Stimulated activated CD4-positive, alpha-beta T cell treated with anti-CD3 and anti-CD28 coated beads, Interleukin-15, amount 100 ng/mL, for 1 hour (primary cell): ENCODE measurements at regions not wholly inside any gene's neighbourhood (a gene's known extent, or its start where the extent isn't known, plus 50 kb on each side); places are given as distances from the start of the nearest gene placed in this dataset.
"Not testable (repeated sequence)": the region's sequence is repeated elsewhere in the genome, so short reads cannot be mapped to it uniquely, and the experiment has no call there.

Experiments used
- DNase-seq, 2 donors: peaks; one replicate each; pipeline ENCODE4 v3.0.0-alpha.2; 2020; ENCODE audit warnings: low read depth in 1 of 2, low spot score in 1 of 2

GRCh38 chr4:12716896-12717295, 767.2 kb downstream of the RAB28 start:
- DNase-seq: no peak

GRCh38 chr4:12712648-12713339, 771.3 kb downstream of the RAB28 start:
- no peak for DNase-seq

- DNase-seq: no peak
These were observed 776.6 kb downstream of the RAB28 start for GRCh38 chr4:12707381-12708175.

GRCh38 chr4:12703036-12703435, 781.1 kb downstream of the RAB28 start:
- DNase-seq: no peak

- DNase-seq: no peak
These were observed 782.8 kb downstream of the RAB28 start for GRCh38 chr4:12701384-12701783.

GRCh38 chr4:12697970-12698369, 786.2 kb downstream of the RAB28 start:
- DNase-seq: no peak

- no peak for DNase-seq
These were observed 791.3 kb downstream of the RAB28 start for GRCh38 chr4:12692815-12693214.

GRCh38 chr4:12691168-12691567, 793.0 kb downstream of the RAB28 start:
- DNase-seq: no peak

- DNase-seq: no peak
These were observed 794.7 kb downstream of the RAB28 start for GRCh38 chr4:12689457-12689856.

GRCh38 chr4:12679217-12679616, 804.9 kb downstream of the RAB28 start:
- DNase-seq: no peak

- DNase-seq: no peak
These were observed 810.0 kb downstream of the RAB28 start for GRCh38 chr4:12674184-12674583.

GRCh38 chr4:12672303-12672702, 811.8 kb downstream of the RAB28 start:
- no peak for DNase-seq

- no peak for DNase-seq
These were observed 826.0 kb downstream of the RAB28 start for GRCh38 chr4:12658146-12658545.

- no peak for DNase-seq
These were observed 832.3 kb downstream of the RAB28 start for GRCh38 chr4:12651876-12652275.

GRCh38 chr4:12645732-12646131, 838.4 kb downstream of the RAB28 start:
- no peak for DNase-seq

- no peak for DNase-seq
These were observed 839.9 kb downstream of the RAB28 start for GRCh38 chr4:12644261-12644660.

- DNase-seq: no peak
These were observed 847.9 kb downstream of the RAB28 start for GRCh38 chr4:12636191-12636590.

- DNase-seq: no peak
These were observed 848.5 kb downstream of the RAB28 start for GRCh38 chr4:12635629-12636028.

- peak; percentile 25 to 65 for DNase-seq
These were observed 851.0 kb downstream of the RAB28 start for GRCh38 chr4:12633053-12633651.

GRCh38 chr4:12615822-12616221, 868.3 kb downstream of the RAB28 start:
- DNase-seq: no peak

GRCh38 chr4:12612876-12613275, 871.3 kb downstream of the RAB28 start:
- DNase-seq: no peak

GRCh38 chr4:12609212-12609875, 874.8 kb downstream of the RAB28 start:
- DNase-seq: not testable (repeated sequence)
